GM18951 (cell line): ENCODE measurements at regions not wholly inside any gene's neighbourhood (a gene's known extent, or its start where the extent isn't known, plus 50 kb on each side); places are given as distances from the start of the nearest gene placed in this dataset.

ENCODE experiments used
- POLR2A ChIP-seq: IDR thresholded peaks from 4 replicates; pipeline ENCODE4 v1.6.1; 2011; ENCODE audit warnings: mild to moderate bottlenecking; ENCODE audit not compliant: insufficient read length, insufficient read depth; ENCODE audit errors: extremely low read depth
- in situ Hi-C: fragments of 300-500 bp; cut with MboI; formaldehyde crosslinking; loops from one replicate; pipeline ENCODE4 v1.12.0; 2022; ENCODE audit warnings: low sequenced_read_pairs, mixed read lengths, inconsistent platforms; ENCODE audit not compliant: unreplicated experiment

DNA sequence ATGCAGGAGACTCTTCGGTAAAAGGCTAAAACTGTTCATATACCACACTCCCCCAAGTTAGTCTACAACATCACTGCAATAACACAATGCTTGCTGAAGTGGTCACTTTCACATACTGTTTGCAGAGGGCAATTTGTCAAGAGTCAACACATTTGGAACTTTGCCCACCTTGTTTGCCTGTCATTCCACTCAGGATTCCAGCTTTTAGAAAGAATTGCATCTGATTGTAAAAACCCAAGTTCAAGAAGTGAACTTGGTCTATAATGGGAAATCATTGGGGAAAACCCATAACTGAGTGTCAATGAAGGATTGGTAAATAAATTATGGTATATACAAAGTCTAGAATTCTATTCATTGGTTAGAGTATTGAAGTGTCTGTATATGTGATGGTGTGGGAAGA is 120.5 kb downstream of the GADD45G start:
- in situ Hi-C loops = no loop called here
- TF ChIP-seq POLR2A = no peak

GRCh38 chr9:89729954-89730530 is 125.2 kb downstream of the GADD45G start:
- in situ Hi-C loops = no loop called here
- no peak for TF ChIP-seq POLR2A

- in situ Hi-C loops = no loop called here
- TF ChIP-seq POLR2A = no peak
These were observed 125.9 kb downstream of the GADD45G start for GRCh38 chr9:89730715-89731114.

DNA sequence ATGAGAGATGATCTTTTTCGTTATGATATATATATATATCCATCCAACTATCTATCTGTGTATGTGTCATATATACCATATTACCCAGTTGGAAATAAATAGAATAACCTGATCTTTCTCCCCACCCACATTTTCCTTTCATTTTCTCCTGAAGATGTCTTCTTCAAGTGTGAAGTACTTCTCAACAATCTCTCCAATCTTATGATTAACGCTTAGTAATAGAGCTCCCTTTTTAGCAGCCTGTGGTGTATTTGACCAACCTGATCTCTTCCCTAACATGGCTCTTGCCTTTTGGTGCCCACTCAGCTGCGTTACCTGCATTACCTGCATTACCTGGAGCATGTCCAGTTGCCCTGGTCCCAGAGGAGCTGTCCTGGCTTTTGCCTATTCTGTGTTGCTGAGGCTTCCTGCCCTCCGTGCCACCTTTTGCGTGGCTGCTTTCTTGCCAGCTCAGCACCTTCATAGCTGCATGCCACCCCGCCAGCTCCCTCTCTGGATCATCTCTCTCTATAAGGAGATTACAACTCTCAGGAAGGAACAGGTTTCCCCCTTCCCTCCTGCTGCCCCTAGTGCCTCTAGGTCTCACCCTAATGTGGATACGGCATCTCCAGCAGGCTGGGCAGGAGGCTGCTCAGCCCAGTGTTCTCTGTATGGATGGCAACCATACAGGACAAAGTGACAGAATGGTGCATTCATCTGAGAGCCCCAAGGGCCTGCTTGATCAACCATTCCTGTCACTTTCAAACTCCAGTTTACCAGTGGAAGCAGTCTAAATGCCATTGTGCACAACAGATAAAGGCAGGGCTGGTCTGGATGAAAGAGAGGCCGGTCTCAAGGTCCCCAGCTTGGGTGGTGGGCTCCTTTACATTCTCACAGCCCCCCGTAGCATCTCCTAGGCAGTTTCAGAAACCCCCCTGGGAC is 126.7 kb downstream of the GADD45G start:
- in situ Hi-C loops = no loop called here
- no peak for TF ChIP-seq POLR2A

DNA sequence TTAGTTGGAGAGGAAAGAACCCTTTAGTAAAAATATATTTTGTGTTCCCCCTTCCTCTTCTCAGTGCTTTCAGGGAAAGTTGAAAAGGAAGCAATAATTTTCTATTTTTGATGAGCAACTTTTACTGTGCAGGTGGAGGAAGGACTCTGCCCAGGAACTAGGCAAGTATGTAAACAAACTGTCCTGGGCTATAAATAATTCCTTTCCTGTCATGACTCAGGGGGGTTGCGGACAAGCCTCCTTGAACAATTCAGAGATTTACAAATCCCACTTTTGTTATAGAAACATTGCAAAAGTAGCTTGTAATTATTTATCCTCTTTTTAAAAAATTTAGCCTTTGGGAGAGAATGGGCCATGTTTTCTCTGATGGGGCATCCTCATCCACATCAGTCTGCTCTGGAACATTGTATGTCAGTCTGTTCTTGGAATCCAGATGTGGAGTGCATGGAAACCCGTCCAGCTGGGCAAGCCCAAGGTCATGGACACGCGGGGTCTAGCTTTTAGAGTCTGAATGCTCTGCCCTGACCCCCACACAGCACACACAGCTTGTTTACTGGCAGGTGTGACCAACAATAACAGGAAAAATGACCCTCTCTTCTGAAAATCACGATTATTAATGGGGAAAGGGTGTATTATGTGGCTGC is 127.6 kb downstream of the GADD45G start:
- no peak for TF ChIP-seq POLR2A
- in situ Hi-C loops = no loop called here

DNA sequence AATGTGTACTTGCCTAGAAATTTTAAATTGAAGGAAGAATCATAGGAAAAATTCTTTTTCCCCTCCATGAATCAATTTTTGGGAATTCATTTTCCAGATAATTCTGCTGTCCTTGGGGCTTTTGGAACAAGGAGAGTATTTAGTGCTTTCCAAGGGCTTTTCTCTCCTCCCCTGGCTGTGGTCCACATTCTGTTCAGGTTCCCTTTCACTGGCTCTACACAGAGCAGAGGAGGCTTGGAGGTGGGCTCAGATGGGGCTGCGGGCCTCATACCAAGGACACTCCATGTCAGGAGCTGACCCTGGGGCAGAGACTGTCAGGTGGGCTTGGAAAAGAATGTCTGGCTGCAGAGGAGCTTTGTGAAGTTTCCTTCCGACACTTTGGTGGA is 128.1 kb downstream of the GADD45G start:
- in situ Hi-C loops = no loop called here
- no peak for TF ChIP-seq POLR2A

GRCh38 chr9:89734600-89735041 is 129.8 kb downstream of the GADD45G start:
- in situ Hi-C loops = no loop called here
- TF ChIP-seq POLR2A = no peak

GRCh38 chr9:89738137-89738932 is 133.5 kb downstream of the GADD45G start:
- in situ Hi-C loops = no loop called here
- TF ChIP-seq POLR2A = no peak

DNA sequence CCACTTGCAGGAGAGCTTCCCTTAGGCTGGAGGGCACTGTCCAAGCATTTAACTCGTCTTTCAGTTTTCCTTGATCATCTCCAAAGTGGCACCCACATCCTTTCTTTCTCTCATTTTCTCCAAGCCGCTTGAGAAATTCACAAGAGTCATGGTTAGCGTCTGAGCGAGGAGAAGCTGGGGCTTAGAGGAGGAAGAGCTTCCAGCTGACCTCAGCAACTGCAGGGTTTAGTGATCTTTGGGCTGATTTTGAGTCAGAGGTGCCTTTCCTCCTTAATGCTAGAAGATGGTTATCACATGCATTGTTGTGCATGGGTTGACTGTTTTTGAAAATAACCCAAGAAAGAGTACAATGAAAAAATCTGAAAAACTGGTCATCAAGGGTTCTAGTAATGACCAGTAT is 134.7 kb downstream of the GADD45G start:
- TF ChIP-seq POLR2A = no peak
- in situ Hi-C loops = no loop called here

DNA sequence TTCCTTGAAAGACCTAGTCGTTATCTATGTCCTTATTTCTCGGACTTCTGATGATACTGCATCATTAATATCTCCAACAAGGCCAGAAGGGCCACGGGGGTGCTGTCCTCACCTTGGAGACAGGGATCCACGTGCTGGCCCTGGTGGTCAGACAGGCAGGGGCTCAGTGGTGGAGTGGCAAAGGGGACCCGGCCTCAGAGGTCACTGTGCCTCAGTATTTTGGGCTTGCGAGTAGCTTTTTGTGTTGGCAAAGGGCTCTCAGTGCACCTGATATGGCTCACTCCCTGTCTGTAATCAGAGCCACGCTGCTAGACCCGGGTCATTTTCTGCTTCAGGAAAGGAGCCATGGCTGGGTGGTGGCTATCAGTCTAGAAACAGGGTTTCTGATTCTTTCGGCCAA is 135.1 kb downstream of the GADD45G start:
- TF ChIP-seq POLR2A = no peak
- in situ Hi-C loops = no loop called here

DNA sequence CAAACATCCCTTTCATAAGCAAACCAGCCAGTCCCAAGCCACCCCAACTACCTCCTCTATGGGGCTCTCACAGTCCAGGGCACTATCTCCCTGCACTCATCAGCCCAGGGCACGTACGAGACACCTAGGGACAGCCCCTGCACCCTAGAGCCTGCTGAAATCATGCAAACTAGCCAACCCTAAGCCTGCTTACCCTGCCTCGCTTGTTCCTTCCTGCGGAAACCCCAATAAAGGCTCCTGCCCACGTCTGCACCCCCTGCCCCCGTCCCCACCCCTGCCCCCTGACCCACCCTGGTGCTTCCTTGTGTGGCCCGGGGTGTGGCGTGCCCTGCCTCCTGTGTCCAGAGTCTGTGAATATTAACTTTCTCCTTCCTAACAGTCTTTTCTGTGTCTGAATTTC is 135.9 kb downstream of the GADD45G start:
- in situ Hi-C loops = no loop called here
- TF ChIP-seq POLR2A = no peak

GRCh38 chr9:89742660-89743059 is 137.8 kb downstream of the GADD45G start:
- in situ Hi-C loops = no loop called here
- no peak for TF ChIP-seq POLR2A

GRCh38 chr9:89743216-89743572 is 138.4 kb downstream of the GADD45G start:
- in situ Hi-C loops = no loop called here
- no peak for TF ChIP-seq POLR2A
